Small intestine (tissue), 7 donors: ENCODE measurements at regions not wholly inside any gene's neighbourhood (a gene's known extent, or its start where the extent isn't known, plus 50 kb on each side); places are given as distances from the start of the nearest gene placed in this dataset.

ENCODE experiments used
- DNase-seq, 2 donors: peaks; one replicate each; pipeline versions ENCODE4 v3.0.0 to v3.0.0-alpha.2; 2013
- FAIRE-seq: peaks from 2 replicates; lab custom pipeline; 2012; peaks lifted over from hg19 to GRCh38; lab: Jason Lieb, UNC
- H3K27ac ChIP-seq, 3 donors: one replicate each; pipeline ENCODE4 v1.5.1; 2013; ENCODE audit warnings: low read length in 2 of 3, mild to moderate bottlenecking in 2 of 3, control low read depth in 1 of 3, inconsistent platforms in 1 of 3, low read depth in 1 of 3, moderate library complexity in 1 of 3
- H3K27me3 ChIP-seq, 3 donors: one replicate each; pipeline ENCODE4 v1.6.1; 2013; ENCODE audit warnings: low read length in 3 of 3, inconsistent platforms in 1 of 3; ENCODE audit not compliant: control insufficient read depth in 3 of 3, insufficient read depth in 3 of 3
- H3K36me3 ChIP-seq, 3 donors: one replicate each; pipeline ENCODE4 v1.6.1; 2013; ENCODE audit warnings: low read length in 3 of 3, inconsistent platforms in 1 of 3, low read depth in 1 of 3, mild to moderate bottlenecking in 1 of 3, moderate library complexity in 1 of 3; ENCODE audit not compliant: control insufficient read depth in 3 of 3, insufficient read depth in 2 of 3
- H3K4me1 ChIP-seq, 3 donors: one replicate each; pipeline ENCODE4 v1.6.1; 2013; ENCODE audit warnings: low read length in 2 of 3, inconsistent platforms in 1 of 3, low read depth in 1 of 3, mild to moderate bottlenecking in 1 of 3, moderate library complexity in 1 of 3; ENCODE audit not compliant: control insufficient read depth in 3 of 3, insufficient read depth in 2 of 3
- H3K4me3 ChIP-seq, 3 donors: one replicate each; pipeline ENCODE4 v1.5.1; 2013; ENCODE audit warnings: low read length in 3 of 3, control low read depth in 1 of 3, inconsistent platforms in 1 of 3, low read depth in 1 of 3, mild to moderate bottlenecking in 1 of 3, moderate library complexity in 1 of 3
- H3K9me3 ChIP-seq, 2 donors: one replicate each; pipeline ENCODE4 v1.6.1; 2013; ENCODE audit warnings: low read depth in 1 of 2, low read length in 1 of 2; ENCODE audit not compliant: control insufficient read depth in 2 of 2, insufficient read depth in 1 of 2
- WGBS, 3 donors: extraction: QIAGEN DNeasy Blood & Tissue Kit; methylation state at CpG; one replicate each; pipeline ENCODE4 v1.1.7; 2013; 5-methylcytosine and 5-hydroxymethylcytosine counted together
- donor health status: healthy with polysubstance abuse.
- donor health status: control.
- donor health status: control.
- donor health status: Bipolar disorder and iron deficiency.
- donor health status: healthy.

DNA sequence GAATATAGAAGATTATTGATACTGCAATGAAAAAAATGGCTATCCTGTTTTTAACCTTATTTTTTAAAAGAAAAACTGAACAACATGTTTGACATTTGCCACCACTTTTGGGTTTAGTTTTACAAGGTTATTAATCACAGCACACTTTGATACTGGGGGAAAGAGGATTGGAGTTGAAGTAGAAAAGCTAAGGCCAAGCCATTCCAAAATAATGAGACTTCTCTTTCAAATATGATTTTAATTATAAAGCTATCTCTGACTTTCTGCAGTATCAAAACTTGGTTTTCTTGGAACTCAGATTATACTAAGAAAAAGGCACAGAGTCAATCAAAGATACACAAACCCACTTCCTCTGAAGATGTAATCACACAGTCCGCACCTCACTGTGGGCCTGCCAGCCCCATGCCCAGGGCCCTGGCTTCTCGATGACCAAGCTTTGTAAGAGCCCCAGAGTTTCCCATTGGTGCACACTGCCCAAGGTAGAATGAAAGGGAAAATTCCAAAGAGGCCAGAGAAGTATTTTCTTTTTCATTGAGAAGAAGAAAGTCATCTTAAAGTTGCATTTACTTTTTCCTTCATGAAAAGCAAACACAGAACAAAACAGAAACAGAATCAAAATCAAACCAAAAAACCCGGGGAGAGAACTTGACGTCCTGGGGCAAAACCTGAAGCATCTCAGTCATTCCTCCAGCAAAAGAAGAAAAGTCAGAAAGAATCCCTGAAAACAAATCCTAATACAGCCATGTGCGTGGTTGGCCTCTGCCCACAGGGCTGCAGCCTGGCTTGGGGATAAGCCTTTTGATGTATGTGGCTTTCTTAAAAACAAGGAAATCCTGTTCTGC is 187.7 kb upstream of the KLF6 start:
- WGBS, 3 donors, result 60 to 77% (median 69%) methylated on average over 5 of the region's 5 CpGs
- H3K9me3 ChIP-seq, result peaks cover 0 to 8% of the 10 kb centered on the region in 2 donors
- peaks cover 3 to 5% (median 3%) of the 10 kb centered on the region in 3 donors for H3K4me1 ChIP-seq
- DNase-seq, result peak in 1 of 2 donors; percentile 48
- no peaks in the 10 kb centered on the region for H3K27me3 ChIP-seq
- peak overlapping the region in 1 of 3 donors; percentile 79 for H3K27ac ChIP-seq
- FAIRE-seq, result no peak
- H3K4me3 ChIP-seq, result no peak overlapping the region
- H3K36me3 ChIP-seq, result no peaks in the 10 kb centered on the region

DNA sequence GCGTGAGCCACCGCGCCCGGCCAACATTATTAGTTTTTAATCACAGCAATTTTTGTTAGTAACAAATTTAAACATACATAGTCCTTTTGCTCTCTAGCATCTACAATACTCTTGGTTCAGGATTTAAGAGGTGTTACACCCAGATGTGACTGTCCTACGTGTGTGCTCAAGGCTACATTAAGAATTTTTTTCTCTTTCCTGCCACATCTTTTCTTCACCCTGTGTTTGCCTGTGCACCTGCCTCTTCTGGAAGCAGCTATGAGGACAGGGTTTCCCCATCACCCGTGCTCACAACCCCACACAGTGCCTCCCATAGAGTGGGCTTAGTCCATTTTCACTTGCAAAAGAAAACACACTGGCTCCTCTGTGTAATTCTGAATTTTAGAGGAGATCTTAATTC is 186.7 kb upstream of the KLF6 start:
- Histone ChIP-seq H3K27me3 (no peaks in the 10 kb centered on the region), H3K36me3 (no peaks in the 10 kb centered on the region), H3K9me3 (peaks cover 0 to 8% of the 10 kb centered on the region in 2 donors), H3K4me1 (peaks cover 3 to 5% (median 3%) of the 10 kb centered on the region in 3 donors), H3K4me3 (no peak overlapping the region), H3K27ac (no peak overlapping the region)
- no peak for FAIRE-seq
- WGBS, 3 donors, result 73 to 85% (median 80%) methylated on average over 6 of the region's 6 CpGs
- DNase-seq, result no peak

- WGBS, 3 donors, result 17 to 50% (median 27%) methylated on average over 8 of the region's 8 CpGs
- no peaks in the 10 kb centered on the region for H3K36me3 ChIP-seq
- H3K27me3 ChIP-seq, result no peaks in the 10 kb centered on the region
- no peak overlapping the region for H3K4me3 ChIP-seq
- peaks cover 3 to 5% (median 3%) of the 10 kb centered on the region in 3 donors for H3K4me1 ChIP-seq
- DNase-seq, result peak; percentile 48 to 60
- peaks cover 0 to 3% of the 10 kb centered on the region in 2 donors for H3K9me3 ChIP-seq
- FAIRE-seq, result no peak
- peak overlapping the region in 1 of 3 donors; percentile 32 for H3K27ac ChIP-seq
Observed at GRCh38 chr10:3969876-3970666, 185.1 kb upstream of the KLF6 start.

DNA sequence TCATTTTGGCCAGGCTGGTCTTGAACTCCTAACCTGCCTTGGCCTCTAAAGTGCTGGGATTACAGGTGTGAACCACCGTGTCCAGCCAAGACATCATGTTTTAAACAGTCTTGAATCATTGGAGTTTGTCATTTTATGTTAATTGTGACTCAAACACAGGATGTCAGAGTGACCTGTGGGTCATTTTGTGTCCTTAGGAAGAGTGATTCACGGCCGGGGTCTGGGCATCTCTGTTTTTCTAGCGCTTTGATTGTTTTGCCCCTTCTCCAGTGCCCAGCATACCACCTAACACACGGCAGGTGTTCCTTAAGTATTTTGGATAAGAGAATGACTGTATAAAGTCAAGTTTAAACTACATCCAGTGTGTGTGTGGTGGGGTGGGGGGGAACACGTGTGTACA is 183.7 kb upstream of the KLF6 start:
- DNase-seq (no peak), FAIRE-seq (no peak)
- no peaks in the 10 kb centered on the region for H3K36me3 ChIP-seq
- WGBS, 3 donors, result 84 to 88% (median 87%) methylated on average over 6 of the region's 6 CpGs
- H3K27ac ChIP-seq, result no peak overlapping the region
- no peak overlapping the region for H3K4me3 ChIP-seq
- H3K27me3 ChIP-seq, result no peaks in the 10 kb centered on the region
- H3K4me1 ChIP-seq, result peaks cover 6 to 7% (median 7%) of the 10 kb centered on the region in 3 donors
- H3K9me3 ChIP-seq, result no peaks in the 10 kb centered on the region

- Histone ChIP-seq H3K4me1 (peaks cover 4 to 6% (median 4%) of the 10 kb centered on the region in 3 donors), H3K27me3 (no peaks in the 10 kb centered on the region), H3K36me3 (no peaks in the 10 kb centered on the region), H3K27ac (peak overlapping the region in 1 of 3 donors; percentile 74), H3K9me3 (no peaks in the 10 kb centered on the region), H3K4me3 (no peak overlapping the region)
- 18 to 60% (median 37%) methylated on average over 3 of the region's 3 CpGs for WGBS, 3 donors
- peak; percentile 86 for FAIRE-seq
- peak; percentile 35 to 83 for DNase-seq
Observed at GRCh38 chr10:3964516-3964915, 179.5 kb upstream of the KLF6 start.

DNA sequence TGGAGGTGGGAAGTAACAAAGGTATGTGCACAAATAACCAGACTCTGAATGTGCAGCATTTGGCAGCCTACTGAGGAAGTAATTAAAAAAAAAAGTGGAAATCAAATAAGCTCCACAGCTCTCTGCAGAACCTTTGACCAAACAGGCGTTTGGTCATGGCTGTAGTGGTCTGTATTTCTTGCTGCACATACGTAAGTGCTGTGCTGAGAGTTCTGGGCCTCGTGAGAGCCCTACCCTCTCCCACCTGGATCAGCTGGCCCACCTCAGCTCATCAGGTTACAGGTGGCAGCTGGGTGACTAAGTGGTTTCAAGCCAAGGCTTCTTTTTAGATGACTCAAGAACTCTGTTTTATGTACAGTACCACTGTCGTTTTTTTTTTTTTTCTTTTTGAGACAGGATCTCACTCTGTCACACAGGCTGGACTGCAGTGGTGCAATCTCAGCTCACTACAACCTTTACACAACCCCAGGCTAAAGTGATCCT is 178.2 kb upstream of the KLF6 start:
- Histone ChIP-seq H3K4me1 (peaks cover 1 to 6% (median 4%) of the 10 kb centered on the region in 3 donors), H3K4me3 (no peak overlapping the region), H3K27me3 (no peaks in the 10 kb centered on the region), H3K9me3 (no peaks in the 10 kb centered on the region), H3K27ac (peak overlapping the region in 2 of 3 donors; percentile 62 to 80), H3K36me3 (no peaks in the 10 kb centered on the region)
- peak; percentile 36 to 86 for DNase-seq
- WGBS, 3 donors, result 18 to 47% (median 20%) methylated on average over 4 of the region's 4 CpGs
- FAIRE-seq, result no peak

DNA sequence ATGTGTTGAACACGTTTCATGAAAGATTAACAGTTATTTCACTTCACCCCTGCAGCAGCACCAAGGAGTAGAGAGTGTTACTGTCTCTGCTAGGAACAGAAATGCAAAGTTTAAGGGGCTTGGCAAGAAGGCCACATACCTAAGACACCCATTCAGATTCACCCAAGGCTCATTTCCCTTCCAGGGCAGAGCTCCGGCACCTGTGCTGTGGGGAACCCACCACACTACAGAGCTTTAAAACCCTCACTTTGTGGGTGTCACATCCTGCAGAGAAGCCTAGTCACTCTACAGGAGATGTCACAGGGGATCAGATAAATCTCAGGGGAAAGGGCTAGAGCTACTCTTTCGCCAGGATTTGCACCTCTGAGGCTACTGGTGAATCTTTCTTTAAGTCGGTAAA is 176.1 kb upstream of the KLF6 start:
- WGBS, 3 donors, result 68 to 84% (median 71%) methylated on average over 4 of the region's 4 CpGs
- no peaks in the 10 kb centered on the region for H3K27me3 ChIP-seq
- no peak overlapping the region for H3K4me3 ChIP-seq
- no peaks in the 10 kb centered on the region for H3K36me3 ChIP-seq
- DNase-seq (peak in 1 of 2 donors; percentile 63), FAIRE-seq (no peak)
- H3K9me3 ChIP-seq, result no peaks in the 10 kb centered on the region
- H3K27ac ChIP-seq, result peak overlapping the region in 1 of 3 donors; percentile 19
- H3K4me1 ChIP-seq, result peaks cover 1 to 4% (median 3%) of the 10 kb centered on the region in 3 donors

GRCh38 chr10:3960496-3960895 is 175.5 kb upstream of the KLF6 start:
- no peak for DNase-seq
- Histone ChIP-seq H3K27ac (no peak overlapping the region), H3K4me3 (no peak overlapping the region), H3K4me1 (peaks cover 1 to 4% (median 3%) of the 10 kb centered on the region in 3 donors), H3K27me3 (no peaks in the 10 kb centered on the region), H3K36me3 (no peaks in the 10 kb centered on the region), H3K9me3 (no peaks in the 10 kb centered on the region)
- FAIRE-seq, result no peak
- 91 to 97% (median 95%) methylated on average over 5 of the region's 5 CpGs for WGBS, 3 donors
